Glutamatergic neuron (in vitro differentiated cells): ENCODE measurements at regions not wholly inside any gene's neighbourhood (a gene's known extent, or its start where the extent isn't known, plus 50 kb on each side); places are given as distances from the start of the nearest gene placed in this dataset.

Source experiments
- DNase-seq: peaks from one replicate; pipeline ENCODE4 v3.0.0; 2022
- H3K27ac Mint-ChIP-seq: one replicate; pipeline ENCODE4 v1.8.0; 2020; ENCODE audit warnings: mild to moderate bottlenecking, mixed read lengths, inconsistent platforms; ENCODE audit not compliant: unreplicated experiment
- H3K27me3 Mint-ChIP-seq: one replicate; pipeline ENCODE4 v1.8.0; 2020; ENCODE audit warnings: mild to moderate bottlenecking, moderate library complexity, mixed read lengths, inconsistent platforms; ENCODE audit not compliant: unreplicated experiment
- H3K36me3 Mint-ChIP-seq: one replicate; pipeline ENCODE4 v1.8.0; 2020; ENCODE audit warnings: mild to moderate bottlenecking, mixed read lengths, inconsistent platforms; ENCODE audit not compliant: unreplicated experiment
- H3K4me1 Mint-ChIP-seq: one replicate; pipeline ENCODE4 v1.8.0; 2020; ENCODE audit warnings: mild to moderate bottlenecking, low read depth, mixed read lengths, inconsistent platforms; ENCODE audit not compliant: unreplicated experiment
- H3K4me3 Mint-ChIP-seq: one replicate; pipeline ENCODE4 v1.8.0; 2020; ENCODE audit warnings: mild to moderate bottlenecking, mixed read lengths, inconsistent platforms; ENCODE audit not compliant: unreplicated experiment
- H3K9me3 Mint-ChIP-seq: one replicate; pipeline ENCODE4 v1.8.0; 2020; ENCODE audit warnings: mild to moderate bottlenecking, moderate library complexity, mixed read lengths, inconsistent platforms; ENCODE audit not compliant: unreplicated experiment
- CTCF ChIP-seq: fragments of 200-600 bp; sonication (generic); IDR thresholded peaks from one replicate; pipeline ENCODE4 v1.5.0; 2021; ENCODE audit not compliant: partially characterized antibody, unreplicated experiment

DNA sequence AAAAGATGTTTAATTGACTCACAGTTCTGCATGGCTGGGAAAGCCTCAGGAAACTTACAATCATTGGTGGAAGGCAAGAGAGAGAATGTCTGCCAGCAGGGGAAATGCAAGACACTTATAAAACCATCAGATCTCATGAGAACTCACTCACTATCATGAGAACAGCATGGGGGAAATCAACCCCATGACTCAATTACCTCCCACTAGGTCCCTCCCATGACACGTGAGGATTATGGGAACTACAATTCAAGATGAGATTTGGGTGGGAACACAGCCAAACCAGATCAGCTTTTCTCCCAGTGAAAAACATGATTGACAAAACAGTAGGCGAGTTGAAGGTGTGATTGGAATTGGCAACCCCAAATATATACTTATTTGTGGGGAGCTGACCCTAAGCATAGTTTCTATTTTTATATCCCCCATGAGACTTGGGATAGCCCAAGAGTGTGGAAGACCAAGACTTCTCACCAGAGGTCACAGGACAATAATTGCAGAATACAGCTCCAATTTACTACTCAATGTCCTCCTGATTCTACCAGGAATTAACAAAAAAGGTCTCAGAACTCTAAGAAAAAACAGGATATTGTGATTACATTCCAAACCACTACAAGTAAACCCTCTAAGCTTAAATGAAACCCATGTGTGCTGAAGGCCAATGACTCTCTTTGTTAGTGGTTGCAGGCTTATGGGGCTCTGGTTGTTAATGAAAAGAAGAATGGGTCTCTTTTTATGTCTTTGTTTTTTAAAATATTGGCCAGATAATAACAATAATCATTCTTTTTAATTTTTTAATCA lies 96.1 kb upstream of the PIK3C3 start:
- DNase-seq, result no peak
- no peaks in the 10 kb centered on the region for H3K4me1 Mint-ChIP-seq
- no peaks in the 10 kb centered on the region for H3K36me3 Mint-ChIP-seq
- no peaks in the 10 kb centered on the region for H3K27me3 Mint-ChIP-seq
- no peak for TF ChIP-seq CTCF
- no peak overlapping the region for H3K4me3 Mint-ChIP-seq
- no peak overlapping the region for H3K27ac Mint-ChIP-seq
- H3K9me3 Mint-ChIP-seq, result no peaks in the 10 kb centered on the region

- DNase-seq, result no peak
Observed at GRCh38 chr18:41853280-41853679, 101.8 kb upstream of the PIK3C3 start.

DNA sequence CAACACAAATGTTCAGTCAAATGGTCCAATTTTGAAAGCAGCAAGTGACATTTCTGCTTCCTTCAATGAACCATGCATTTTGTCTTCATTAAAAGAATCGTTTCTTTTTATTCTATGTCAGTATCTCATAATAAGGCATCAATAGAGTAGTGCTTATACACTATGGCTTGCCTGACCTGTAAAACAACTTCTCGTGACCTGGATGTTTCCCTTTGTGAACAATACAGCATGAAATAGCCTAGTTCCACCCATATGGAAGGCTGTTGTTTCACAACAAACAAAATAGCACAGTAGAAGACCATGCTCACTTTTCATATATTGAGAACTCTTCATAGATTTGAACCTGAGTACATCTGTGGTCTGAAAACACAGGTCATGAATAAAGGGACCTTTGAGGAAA lies 104.3 kb upstream of the PIK3C3 start:
- H3K9me3 Mint-ChIP-seq, result no peaks in the 10 kb centered on the region
- no peaks in the 10 kb centered on the region for H3K36me3 Mint-ChIP-seq
- no peak overlapping the region for H3K27ac Mint-ChIP-seq
- H3K4me1 Mint-ChIP-seq, result no peaks in the 10 kb centered on the region
- no peaks in the 10 kb centered on the region for H3K27me3 Mint-ChIP-seq
- DNase-seq, result no peak
- H3K4me3 Mint-ChIP-seq, result no peak overlapping the region
- no peak for TF ChIP-seq CTCF

More at GRCh38 chr18:41853280-41853679, 101.8 kb upstream of the PIK3C3 start:
- no peak for TF ChIP-seq CTCF
- Mint-ChIP-seq H3K27ac (no peak overlapping the region), H3K27me3 (no peaks in the 10 kb centered on the region), H3K9me3 (no peaks in the 10 kb centered on the region), H3K4me3 (no peak overlapping the region), H3K36me3 (no peaks in the 10 kb centered on the region), H3K4me1 (no peaks in the 10 kb centered on the region)

DNA sequence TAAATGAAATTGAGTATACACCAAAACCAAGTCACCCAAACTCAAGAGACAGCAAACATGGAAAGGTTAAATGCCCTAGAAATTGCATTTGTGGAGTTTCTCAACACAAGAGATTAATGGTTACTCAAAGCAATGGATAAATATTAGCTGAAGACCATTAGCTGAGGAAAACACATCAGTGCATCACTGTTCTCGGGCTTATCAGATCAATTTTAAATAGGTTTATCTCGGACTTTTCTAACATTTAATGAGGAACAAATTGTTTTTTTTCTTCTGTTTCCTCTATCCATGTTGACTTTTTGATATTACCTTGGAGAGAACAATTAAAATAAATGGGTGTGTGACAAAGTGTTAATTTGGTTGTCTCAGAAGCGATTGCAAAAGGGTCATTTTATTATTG lies 105.4 kb upstream of the PIK3C3 start:
- Mint-ChIP-seq H3K36me3 (no peaks in the 10 kb centered on the region), H3K27me3 (no peaks in the 10 kb centered on the region), H3K4me1 (no peaks in the 10 kb centered on the region), H3K9me3 (no peaks in the 10 kb centered on the region), H3K27ac (no peak overlapping the region), H3K4me3 (no peak overlapping the region)
- TF ChIP-seq CTCF, result no peak
- no peak for DNase-seq

GRCh38 chr18:41845563-41845962 lies 109.5 kb upstream of the PIK3C3 start:
- H3K27me3 Mint-ChIP-seq, result no peaks in the 10 kb centered on the region
- no peaks in the 10 kb centered on the region for H3K36me3 Mint-ChIP-seq
- DNase-seq, result no peak
- no peak for TF ChIP-seq CTCF
- H3K27ac Mint-ChIP-seq, result no peak overlapping the region
- no peak overlapping the region for H3K4me3 Mint-ChIP-seq
- no peaks in the 10 kb centered on the region for H3K9me3 Mint-ChIP-seq
- no peaks in the 10 kb centered on the region for H3K4me1 Mint-ChIP-seq
